IMR-90 (cell line): ENCODE measurements at regions not wholly inside any gene's neighbourhood (a gene's known extent, or its start where the extent isn't known, plus 50 kb on each side); places are given as distances from the start of the nearest gene placed in this dataset.

Experiments used
- CEBPB ChIP-seq: IDR thresholded peaks from 2 replicates; pipeline ENCODE4 v1.6.1; 2012; ENCODE audit warnings: low read depth, low read length, improper control_type of control experiment
- CHD1 ChIP-seq: IDR thresholded peaks from 2 replicates; pipeline ENCODE4 v1.6.1; 2012; ENCODE audit warnings: low read depth, low read length, improper control_type of control experiment
- MAFK ChIP-seq: IDR thresholded peaks from 2 replicates; pipeline ENCODE4 v1.6.1; 2012; ENCODE audit warnings: low read depth, low read length, improper control_type of control experiment
- MAZ ChIP-seq: IDR thresholded peaks from 2 replicates; pipeline ENCODE4 v1.6.1; 2012; ENCODE audit warnings: low read depth, mild to moderate bottlenecking, low read length, improper control_type of control experiment, moderate library complexity, borderline replicate concordance
- MXI1 ChIP-seq: IDR thresholded peaks from 2 replicates; pipeline ENCODE4 v1.6.1; 2012; ENCODE audit warnings: low read depth, mild to moderate bottlenecking, low read length, moderate library complexity, borderline replicate concordance
- POLR2A ChIP-seq: IDR thresholded peaks from 2 replicates; pipeline ENCODE4 v1.6.1; 2012; ENCODE audit warnings: mild to moderate bottlenecking, low read depth, low read length
- RAD21 ChIP-seq: IDR thresholded peaks from 2 replicates; pipeline ENCODE4 v1.6.1; 2012; ENCODE audit warnings: low read length, improper control_type of control experiment
- RCOR1 ChIP-seq: IDR thresholded peaks from 2 replicates; pipeline ENCODE4 v1.6.1; 2012; ENCODE audit warnings: mild to moderate bottlenecking, low read length, improper control_type of control experiment; ENCODE audit not compliant: insufficient replicate concordance
- RFX5 ChIP-seq: IDR thresholded peaks from 2 replicates; pipeline ENCODE4 v1.8.0; 2012; ENCODE audit warnings: low read depth, mild to moderate bottlenecking, low read length, moderate library complexity
- TF ChIP-seq, protein P1 (sequence below): fragments of 150-350 bp; IDR thresholded peaks from 2 replicates; pipeline ENCODE4 v1.6.1; 2017; ENCODE audit warnings: mild to moderate bottlenecking, antibody characterized with exemption, low read length, low read depth
- TF ChIP-seq, protein P2 (sequence below): conservative IDR thresholded peaks from 2 replicates; pipeline ENCODE4 v1.5.1; 2012; ENCODE audit warnings: mild to moderate bottlenecking, low read depth, low read length, improper control_type of control experiment
- TF ChIP-seq, protein P3 (sequence below): fragments of 150-350 bp; IDR thresholded peaks from 2 replicates; pipeline ENCODE4 v1.6.1; 2016; ENCODE audit warnings: low read depth, mild to moderate bottlenecking, low read length, moderate library complexity, borderline replicate concordance

DNA sequence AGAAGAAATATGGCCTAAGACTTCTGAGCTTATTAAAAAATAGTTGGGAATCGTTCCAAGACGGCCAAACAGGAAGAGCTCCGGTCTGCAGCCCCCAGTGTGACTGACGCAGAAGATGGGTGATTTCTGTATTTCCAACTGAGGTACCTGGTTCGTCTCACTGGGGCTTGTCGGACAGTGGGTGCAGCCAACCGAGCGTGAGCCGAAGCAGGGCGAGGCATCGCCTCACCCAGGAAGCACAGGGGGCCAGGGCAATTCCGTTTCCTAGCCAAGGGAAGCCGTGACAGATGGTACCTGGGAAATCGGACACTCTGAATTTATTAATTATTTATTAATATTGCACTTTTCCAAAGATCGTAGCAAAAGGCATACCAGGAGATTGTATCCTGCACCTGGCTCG lies 857.8 kb downstream of the C12orf50 start:
- TF ChIP-seq, protein P1, sequence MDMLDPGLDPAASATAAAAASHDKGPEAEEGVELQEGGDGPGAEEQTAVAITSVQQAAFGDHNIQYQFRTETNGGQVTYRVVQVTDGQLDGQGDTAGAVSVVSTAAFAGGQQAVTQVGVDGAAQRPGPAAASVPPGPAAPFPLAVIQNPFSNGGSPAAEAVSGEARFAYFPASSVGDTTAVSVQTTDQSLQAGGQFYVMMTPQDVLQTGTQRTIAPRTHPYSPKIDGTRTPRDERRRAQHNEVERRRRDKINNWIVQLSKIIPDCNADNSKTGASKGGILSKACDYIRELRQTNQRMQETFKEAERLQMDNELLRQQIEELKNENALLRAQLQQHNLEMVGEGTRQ: no peak
- TF ChIP-seq, protein P2, sequence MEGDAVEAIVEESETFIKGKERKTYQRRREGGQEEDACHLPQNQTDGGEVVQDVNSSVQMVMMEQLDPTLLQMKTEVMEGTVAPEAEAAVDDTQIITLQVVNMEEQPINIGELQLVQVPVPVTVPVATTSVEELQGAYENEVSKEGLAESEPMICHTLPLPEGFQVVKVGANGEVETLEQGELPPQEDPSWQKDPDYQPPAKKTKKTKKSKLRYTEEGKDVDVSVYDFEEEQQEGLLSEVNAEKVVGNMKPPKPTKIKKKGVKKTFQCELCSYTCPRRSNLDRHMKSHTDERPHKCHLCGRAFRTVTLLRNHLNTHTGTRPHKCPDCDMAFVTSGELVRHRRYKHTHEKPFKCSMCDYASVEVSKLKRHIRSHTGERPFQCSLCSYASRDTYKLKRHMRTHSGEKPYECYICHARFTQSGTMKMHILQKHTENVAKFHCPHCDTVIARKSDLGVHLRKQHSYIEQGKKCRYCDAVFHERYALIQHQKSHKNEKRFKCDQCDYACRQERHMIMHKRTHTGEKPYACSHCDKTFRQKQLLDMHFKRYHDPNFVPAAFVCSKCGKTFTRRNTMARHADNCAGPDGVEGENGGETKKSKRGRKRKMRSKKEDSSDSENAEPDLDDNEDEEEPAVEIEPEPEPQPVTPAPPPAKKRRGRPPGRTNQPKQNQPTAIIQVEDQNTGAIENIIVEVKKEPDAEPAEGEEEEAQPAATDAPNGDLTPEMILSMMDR: no peak
- TF ChIP-seq POLR2A: no peak
- TF ChIP-seq RAD21: no peak
- no peak for TF ChIP-seq RFX5
- no peak for TF ChIP-seq MAZ
- no peak for TF ChIP-seq CEBPB
- no peak for TF ChIP-seq MXI1
- TF ChIP-seq, protein P3, sequence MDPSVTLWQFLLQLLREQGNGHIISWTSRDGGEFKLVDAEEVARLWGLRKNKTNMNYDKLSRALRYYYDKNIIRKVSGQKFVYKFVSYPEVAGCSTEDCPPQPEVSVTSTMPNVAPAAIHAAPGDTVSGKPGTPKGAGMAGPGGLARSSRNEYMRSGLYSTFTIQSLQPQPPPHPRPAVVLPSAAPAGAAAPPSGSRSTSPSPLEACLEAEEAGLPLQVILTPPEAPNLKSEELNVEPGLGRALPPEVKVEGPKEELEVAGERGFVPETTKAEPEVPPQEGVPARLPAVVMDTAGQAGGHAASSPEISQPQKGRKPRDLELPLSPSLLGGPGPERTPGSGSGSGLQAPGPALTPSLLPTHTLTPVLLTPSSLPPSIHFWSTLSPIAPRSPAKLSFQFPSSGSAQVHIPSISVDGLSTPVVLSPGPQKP: no peak
- no peak for TF ChIP-seq MAFK
- no peak for TF ChIP-seq RCOR1
- no peak for TF ChIP-seq CHD1
